A673 (cell line): ENCODE measurements at regions not wholly inside any gene's neighbourhood (a gene's known extent, or its start where the extent isn't known, plus 50 kb on each side); places are given as distances from the start of the nearest gene placed in this dataset.

Experiments used
- BruUV-seq: library from RNA; stranded (reverse); fragments of 400-500 nt; replicated peaks from 2 replicates; lab custom pipeline; 2021; lab: Mats Ljungman, UMichigan
- CTCF ChIA-PET: fragments of 300-600 bp; sonication (Branson Sonifier 250); formaldehyde crosslinking; loops from one replicate; lab custom pipeline; 2022; ENCODE audit warnings: antibody characterized with exemption; lab: Charles Lee
- POLR2A ChIA-PET: fragments of 300-600 bp; sonication (Branson Sonifier 250); formaldehyde crosslinking; loops from one replicate; lab custom pipeline; 2022; ENCODE audit warnings: antibody characterized with exemption; ENCODE audit not compliant: low non-redundant PET; lab: Charles Lee
- DNase-seq: peaks from one replicate; pipeline ENCODE4 v3.0.0-alpha.2; 2015; ENCODE audit warnings: low spot score
- H3K27ac ChIP-seq: fragments of 200-600 bp; sonication (generic); 2 replicates; pipeline ENCODE4 v1.5.1; 2016; ENCODE audit warnings: mixed run types, low read depth, mild to moderate bottlenecking, mixed read lengths, antibody characterized with exemption, low read length; ENCODE audit not compliant: poor library complexity, severe bottlenecking
- H3K27me3 ChIP-seq: fragments of 200-600 bp; sonication (generic); replicated peaks from 2 replicates; pipeline ENCODE4 v1.6.1; 2017; ENCODE audit warnings: mixed run types, low read depth, mild to moderate bottlenecking, mixed read lengths, antibody characterized with exemption, low read length; ENCODE audit not compliant: insufficient read depth, poor library complexity
- H3K36me3 ChIP-seq: fragments of 200-600 bp; sonication (generic); 2 replicates; pipeline ENCODE4 v1.6.1; 2016; ENCODE audit warnings: mixed run types, mild to moderate bottlenecking, mixed read lengths, antibody characterized with exemption, low read length; ENCODE audit not compliant: insufficient read depth, poor library complexity, severe bottlenecking
- H3K4me1 ChIP-seq: fragments of 200-600 bp; sonication (generic); 2 replicates; pipeline ENCODE4 v1.6.1; 2017; ENCODE audit warnings: mixed run types, mild to moderate bottlenecking, mixed read lengths, antibody characterized with exemption, low read length; ENCODE audit not compliant: insufficient read depth, poor library complexity, severe bottlenecking
- H3K4me3 ChIP-seq: fragments of 200-600 bp; sonication (generic); 2 replicates; pipeline ENCODE4 v1.5.1; 2016; ENCODE audit warnings: low read depth, mixed run types, mild to moderate bottlenecking, mixed read lengths, low read length; ENCODE audit not compliant: poor library complexity, severe bottlenecking
- H3K9me3 ChIP-seq: fragments of 200-600 bp; sonication (generic); 2 replicates; pipeline ENCODE4 v1.6.1; 2016; ENCODE audit warnings: mixed run types, low read depth, mild to moderate bottlenecking, mixed read lengths, antibody characterized with exemption, low read length; ENCODE audit not compliant: poor library complexity, severe bottlenecking
- EZH2 ChIP-seq: fragments of 200-600 bp; sonication (generic); IDR thresholded peaks from 2 replicates; pipeline ENCODE4 v1.6.1; 2017; ENCODE audit warnings: borderline replicate concordance, low read depth, mild to moderate bottlenecking, mixed read lengths, antibody characterized with exemption, low read length; ENCODE audit not compliant: poor library complexity, severe bottlenecking
- intact Hi-C: fragments of 100-400 bp; cut with micrococcal nuclease; formaldehyde crosslinking; loops from one replicate; pipeline ENCODE4 v1.10.0; 2022; ENCODE audit not compliant: unreplicated experiment
- TF ChIP-seq, protein P1 (sequence below): fragments of 300-800, 200-600 bp; sonication (generic); conservative IDR thresholded peaks from 2 replicates; pipeline ENCODE4 v1.5.1; 2017; ENCODE audit warnings: low read depth, mild to moderate bottlenecking, antibody characterized with exemption, low read length, moderate library complexity, mixed read lengths

DNA sequence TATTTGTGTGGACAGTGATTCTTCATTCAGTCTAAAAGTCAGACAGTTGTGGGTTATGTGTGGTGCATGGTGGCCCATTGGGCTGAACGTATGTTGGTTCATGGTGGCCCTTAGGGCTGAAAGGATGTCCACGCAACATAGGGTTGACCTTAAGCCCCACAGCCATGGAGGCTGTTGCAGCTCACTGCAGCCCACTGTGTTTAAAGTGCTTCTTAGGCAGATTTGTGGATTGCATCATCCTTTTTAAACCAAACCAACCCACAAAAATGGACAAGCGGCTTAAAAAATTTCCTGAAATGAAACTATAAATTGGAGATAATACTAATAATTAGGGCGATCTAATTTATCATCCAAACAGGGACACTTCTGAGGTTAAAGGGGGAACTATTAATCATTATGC lies 219.0 kb upstream of the GATB start:
- POLR2A ChIA-PET, result no interaction called here
- intact Hi-C loops, result no loop called here
- no TSS peak for BruUV-seq

DNA sequence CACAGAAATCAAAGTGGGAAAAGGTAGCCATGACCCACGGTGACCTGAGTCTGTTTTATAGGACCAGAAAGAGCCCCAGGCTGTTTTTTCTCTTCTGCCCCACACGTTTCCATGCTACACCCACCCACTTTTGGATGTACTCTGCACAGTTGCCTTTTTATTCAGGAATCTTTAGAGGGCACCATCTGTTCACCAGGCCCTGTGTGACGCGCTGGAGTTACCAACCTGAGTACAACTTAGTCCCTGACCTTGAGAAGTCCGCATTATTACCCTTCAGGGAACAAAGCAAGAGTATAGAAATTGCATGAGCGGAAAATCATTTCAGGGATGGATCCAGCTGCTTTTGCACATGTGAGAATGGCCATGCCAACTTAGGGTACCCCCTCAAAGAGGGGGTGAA lies 207.8 kb upstream of the GATB start:
- no peak overlapping the region for H3K4me3 ChIP-seq
- no peaks in the 10 kb centered on the region for H3K9me3 ChIP-seq
- no peak overlapping the region for H3K27ac ChIP-seq
- no TSS peak for BruUV-seq
- no peaks in the 10 kb centered on the region for H3K4me1 ChIP-seq
- intact Hi-C loops, result no loop called here
- no peaks in the 10 kb centered on the region for H3K36me3 ChIP-seq
- TF ChIP-seq, protein P1, sequence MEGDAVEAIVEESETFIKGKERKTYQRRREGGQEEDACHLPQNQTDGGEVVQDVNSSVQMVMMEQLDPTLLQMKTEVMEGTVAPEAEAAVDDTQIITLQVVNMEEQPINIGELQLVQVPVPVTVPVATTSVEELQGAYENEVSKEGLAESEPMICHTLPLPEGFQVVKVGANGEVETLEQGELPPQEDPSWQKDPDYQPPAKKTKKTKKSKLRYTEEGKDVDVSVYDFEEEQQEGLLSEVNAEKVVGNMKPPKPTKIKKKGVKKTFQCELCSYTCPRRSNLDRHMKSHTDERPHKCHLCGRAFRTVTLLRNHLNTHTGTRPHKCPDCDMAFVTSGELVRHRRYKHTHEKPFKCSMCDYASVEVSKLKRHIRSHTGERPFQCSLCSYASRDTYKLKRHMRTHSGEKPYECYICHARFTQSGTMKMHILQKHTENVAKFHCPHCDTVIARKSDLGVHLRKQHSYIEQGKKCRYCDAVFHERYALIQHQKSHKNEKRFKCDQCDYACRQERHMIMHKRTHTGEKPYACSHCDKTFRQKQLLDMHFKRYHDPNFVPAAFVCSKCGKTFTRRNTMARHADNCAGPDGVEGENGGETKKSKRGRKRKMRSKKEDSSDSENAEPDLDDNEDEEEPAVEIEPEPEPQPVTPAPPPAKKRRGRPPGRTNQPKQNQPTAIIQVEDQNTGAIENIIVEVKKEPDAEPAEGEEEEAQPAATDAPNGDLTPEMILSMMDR, result no peak
- no peak for TF ChIP-seq EZH2
- CTCF ChIA-PET, result no interaction called here
- POLR2A ChIA-PET, result no interaction called here
- no peak for DNase-seq
- no peaks in the 10 kb centered on the region for H3K27me3 ChIP-seq

More for the DNA sequence above, 219.0 kb upstream of the GATB start:
- no peak for DNase-seq
- H3K27me3 ChIP-seq, result no peaks in the 10 kb centered on the region
- no peak for TF ChIP-seq EZH2
- TF ChIP-seq, protein P1, result no peak
- peaks cover 17% of the 10 kb centered on the region for H3K9me3 ChIP-seq
- peaks cover 9% of the 10 kb centered on the region for H3K4me1 ChIP-seq
- CTCF ChIA-PET, result no interaction called here
- H3K27ac ChIP-seq, result no peak overlapping the region
- H3K36me3 ChIP-seq, result no peaks in the 10 kb centered on the region
- no peak overlapping the region for H3K4me3 ChIP-seq

DNA sequence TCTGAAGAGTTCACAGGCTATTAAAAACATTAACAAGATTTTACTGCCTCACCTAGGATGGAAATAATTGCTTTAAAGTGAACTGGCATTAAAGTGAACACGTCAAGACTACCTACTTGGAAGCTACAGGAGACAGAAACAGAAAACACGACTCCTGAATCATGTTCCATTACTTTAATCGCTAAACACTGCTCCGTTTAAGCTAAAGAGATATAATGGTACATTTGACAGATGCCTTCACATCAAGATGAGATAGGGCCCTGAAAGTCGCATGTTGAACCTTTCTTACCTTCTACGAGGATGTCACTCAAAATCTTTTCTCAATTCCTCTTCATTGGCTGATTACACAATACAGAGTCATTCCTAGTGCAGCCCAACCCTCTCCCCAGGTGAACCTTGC lies 206.3 kb upstream of the GATB start:
- intact Hi-C loops, result no loop called here
- ChIA-PET CTCF (no interaction called here), POLR2A (no interaction called here)
- Histone ChIP-seq H3K36me3 (no peaks in the 10 kb centered on the region), H3K9me3 (no peaks in the 10 kb centered on the region), H3K4me3 (no peak overlapping the region), H3K27ac (no peak overlapping the region), H3K4me1 (no peaks in the 10 kb centered on the region), H3K27me3 (no peaks in the 10 kb centered on the region)
- no TSS peak for BruUV-seq
- no peak for DNase-seq
- TF ChIP-seq, protein P1, result no peak
